ENCODE measurements at regions not wholly inside any gene's neighbourhood (a gene's known extent, or its start where the extent isn't known, plus 50 kb on each side); places are given as distances from the start of the nearest gene placed in this dataset.
"Not testable (repeated sequence)": the region's sequence is repeated elsewhere in the genome, so short reads cannot be mapped to it uniquely, and the experiment has no call there.

DNA sequence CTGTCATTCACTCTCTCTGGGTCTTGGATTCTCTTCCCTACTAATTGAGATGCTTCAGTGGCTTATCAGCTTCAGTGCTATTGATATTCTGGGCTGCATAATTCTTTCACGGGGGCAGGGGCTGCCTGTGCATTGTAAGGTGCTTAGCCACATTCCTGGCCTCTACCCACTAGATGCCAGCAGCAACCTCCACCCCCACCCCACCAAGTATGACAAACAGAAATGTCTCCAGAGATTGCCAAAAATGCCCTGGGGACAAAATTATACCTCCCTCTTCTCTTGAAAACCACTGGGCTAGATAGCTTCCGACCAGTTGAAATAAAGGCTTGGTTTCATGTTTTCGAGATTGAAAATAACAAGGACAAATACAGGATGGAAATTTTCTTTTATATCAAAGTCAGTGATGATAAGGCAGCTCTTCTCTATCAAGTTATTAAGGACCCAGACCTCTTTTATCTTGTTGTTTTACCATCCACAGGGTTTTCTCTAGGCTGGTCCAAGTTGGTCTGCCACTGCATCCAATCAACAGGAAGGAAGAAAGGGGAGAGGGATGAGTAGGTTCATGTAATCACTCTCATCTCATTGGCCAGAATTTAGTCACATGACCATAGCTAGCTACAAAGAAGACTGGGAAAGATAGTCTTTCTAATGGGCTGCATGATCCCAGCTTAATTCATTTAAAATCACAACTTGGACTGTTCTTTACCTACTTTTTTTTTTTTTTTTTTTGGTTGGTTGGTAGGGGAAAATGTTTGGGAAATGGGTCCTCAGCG, 92.1 kb upstream of the RANBP3L start:
- Histone ChIP-seq H3K4me2 (ENCODE audit: low read length) (no peak overlapping the region), H3K9me2 (replicated peaks; ENCODE audit: control insufficient read depth, low read length) (no peaks in the 10 kb centered on the region), H3K27ac (ENCODE audit: low read depth, low read length) (peak overlapping the region; percentile 75), H3K79me2 (ENCODE audit: control insufficient read depth, low read length) (no peaks in the 10 kb centered on the region), H3K9me3 (ENCODE audit: control insufficient read depth, insufficient read depth, low read length) (no peaks in the 10 kb centered on the region), H3K4me1 (ENCODE audit: control insufficient read depth, low read length) (peaks cover 77% of the 10 kb centered on the region), H4K20me1 (ENCODE audit: control insufficient read depth, insufficient read depth, low read depth, low read length) (no peaks in the 10 kb centered on the region), H3K36me3 (ENCODE audit: control insufficient read depth, low read length) (no peaks in the 10 kb centered on the region), H3K4me3 (ENCODE audit: low read length) (no peak overlapping the region), H3K27me3 (ENCODE audit: control insufficient read depth, low read length) (no peaks in the 10 kb centered on the region), H3F3A (ENCODE audit: control insufficient read depth, insufficient read depth) (peaks cover 14% of the 10 kb centered on the region)
- TF ChIP-seq, protein P1, sequence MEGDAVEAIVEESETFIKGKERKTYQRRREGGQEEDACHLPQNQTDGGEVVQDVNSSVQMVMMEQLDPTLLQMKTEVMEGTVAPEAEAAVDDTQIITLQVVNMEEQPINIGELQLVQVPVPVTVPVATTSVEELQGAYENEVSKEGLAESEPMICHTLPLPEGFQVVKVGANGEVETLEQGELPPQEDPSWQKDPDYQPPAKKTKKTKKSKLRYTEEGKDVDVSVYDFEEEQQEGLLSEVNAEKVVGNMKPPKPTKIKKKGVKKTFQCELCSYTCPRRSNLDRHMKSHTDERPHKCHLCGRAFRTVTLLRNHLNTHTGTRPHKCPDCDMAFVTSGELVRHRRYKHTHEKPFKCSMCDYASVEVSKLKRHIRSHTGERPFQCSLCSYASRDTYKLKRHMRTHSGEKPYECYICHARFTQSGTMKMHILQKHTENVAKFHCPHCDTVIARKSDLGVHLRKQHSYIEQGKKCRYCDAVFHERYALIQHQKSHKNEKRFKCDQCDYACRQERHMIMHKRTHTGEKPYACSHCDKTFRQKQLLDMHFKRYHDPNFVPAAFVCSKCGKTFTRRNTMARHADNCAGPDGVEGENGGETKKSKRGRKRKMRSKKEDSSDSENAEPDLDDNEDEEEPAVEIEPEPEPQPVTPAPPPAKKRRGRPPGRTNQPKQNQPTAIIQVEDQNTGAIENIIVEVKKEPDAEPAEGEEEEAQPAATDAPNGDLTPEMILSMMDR (IDR thresholded peaks at IDR 0.05; ENCODE audit: low read depth, low read length, poor library complexity, severe bottlenecking) = no peak
- TF ChIP-seq EZH2phosphoT487 (IDR thresholded peaks at IDR 0.05; ENCODE audit: borderline replicate concordance, low read length) = no peak

DNA sequence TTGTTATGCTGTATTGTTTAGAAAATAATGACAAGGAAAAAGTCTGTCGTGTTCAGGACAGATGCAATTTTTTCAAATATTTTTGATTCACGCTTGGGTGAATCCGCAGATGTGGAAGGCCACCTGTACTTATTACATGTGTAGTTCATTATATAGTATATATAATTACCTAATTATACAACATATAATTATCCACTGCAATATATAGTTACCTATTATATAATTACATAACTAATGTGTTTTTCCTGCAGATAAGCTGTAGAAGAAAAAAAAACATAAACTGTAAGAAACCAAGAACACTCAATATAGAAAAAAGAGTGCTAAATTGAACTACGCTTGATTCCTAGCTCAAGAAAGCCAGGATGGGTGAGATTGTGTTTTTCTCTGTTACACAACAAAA, 93.6 kb upstream of the RANBP3L start:
- Histone ChIP-seq H4K20me1 (ENCODE audit: control insufficient read depth, insufficient read depth, low read depth, low read length) (no peaks in the 10 kb centered on the region), H3K9me2 (replicated peaks; ENCODE audit: control insufficient read depth, low read length) (no peaks in the 10 kb centered on the region), H3K4me3 (ENCODE audit: low read length) (no peak overlapping the region), H3K79me2 (ENCODE audit: control insufficient read depth, low read length) (no peaks in the 10 kb centered on the region), H3K27ac (ENCODE audit: low read depth, low read length) (peak overlapping the region; percentile 75), H3K36me3 (ENCODE audit: control insufficient read depth, low read length) (no peaks in the 10 kb centered on the region), H3K27me3 (ENCODE audit: control insufficient read depth, low read length) (no peaks in the 10 kb centered on the region), H3K9me3 (ENCODE audit: control insufficient read depth, insufficient read depth, low read length) (no peaks in the 10 kb centered on the region), H3K4me2 (ENCODE audit: low read length) (peak overlapping the region; percentile 7; the same call in 1 of the 2 replicates), H3K4me1 (ENCODE audit: control insufficient read depth, low read length) (peaks cover 72% of the 10 kb centered on the region), H3F3A (ENCODE audit: control insufficient read depth, insufficient read depth) (peaks cover 14% of the 10 kb centered on the region)
- TF ChIP-seq, protein P1 (IDR thresholded peaks at IDR 0.05; ENCODE audit: low read depth, low read length, poor library complexity, severe bottlenecking) = no peak
- no peak for TF ChIP-seq EZH2phosphoT487 (IDR thresholded peaks at IDR 0.05; ENCODE audit: borderline replicate concordance, low read length)

DNA sequence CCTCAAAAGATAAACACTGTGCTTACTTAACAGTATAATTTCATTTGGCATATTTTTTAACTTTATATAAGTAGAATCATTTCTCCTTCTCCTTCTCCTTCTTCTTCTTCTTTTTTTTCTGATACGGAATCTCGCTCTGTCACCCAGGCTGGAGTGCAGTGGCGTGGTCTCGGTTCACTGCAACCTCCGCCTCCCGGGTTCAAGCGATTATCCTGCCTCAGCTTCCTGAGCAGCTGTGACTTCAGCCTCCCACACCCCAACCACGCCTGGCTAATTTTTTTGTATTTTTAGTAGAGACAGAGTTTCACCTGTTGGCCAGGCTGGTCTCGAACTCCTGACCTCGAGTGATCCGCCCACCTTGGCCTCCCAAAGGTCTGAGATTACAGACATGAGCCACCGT, 94.2 kb upstream of the RANBP3L start:
- Histone ChIP-seq H3K27ac (ENCODE audit: low read depth, low read length) (peak overlapping the region; percentile 75), H3K4me1 (ENCODE audit: control insufficient read depth, low read length) (peaks cover 67% of the 10 kb centered on the region), H3F3A (ENCODE audit: control insufficient read depth, insufficient read depth) (peaks cover 14% of the 10 kb centered on the region), H3K4me2 (ENCODE audit: low read length) (peak overlapping the region; percentile 7)
- H3K79me2 ChIP-seq (ENCODE audit: control insufficient read depth, low read length); H4K20me1 ChIP-seq (ENCODE audit: control insufficient read depth, insufficient read depth, low read depth, low read length); H3K9me3 ChIP-seq (ENCODE audit: control insufficient read depth, insufficient read depth, low read length); H3K4me3 ChIP-seq (ENCODE audit: low read length); H3K27me3 ChIP-seq (ENCODE audit: control insufficient read depth, low read length); H3K9me2 ChIP-seq (replicated peaks; ENCODE audit: control insufficient read depth, low read length); H3K36me3 ChIP-seq (ENCODE audit: control insufficient read depth, low read length): not testable (repeated sequence)

DNA sequence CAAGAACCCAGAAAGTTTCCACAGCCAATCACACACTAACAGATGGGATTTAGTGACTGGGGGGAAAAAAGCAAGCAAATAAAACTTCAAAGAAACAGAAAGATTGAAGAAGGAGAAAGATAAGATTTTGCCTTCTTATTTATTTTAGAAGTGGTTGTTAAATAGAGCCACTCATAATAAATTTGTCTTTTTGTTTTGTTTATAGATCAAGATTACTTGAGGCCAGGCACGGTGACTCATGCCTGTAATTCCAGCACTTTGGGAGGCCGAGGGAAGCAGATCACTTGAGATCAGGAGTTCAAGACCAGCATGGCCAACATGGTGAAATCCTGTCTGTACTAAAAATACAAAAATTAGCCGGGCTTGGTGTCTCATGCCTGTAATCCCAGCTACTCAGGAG, 94.9 kb upstream of the RANBP3L start:
- H3K4me1 ChIP-seq (ENCODE audit: control insufficient read depth, low read length) = peaks cover 60% of the 10 kb centered on the region
- H3K79me2 ChIP-seq (ENCODE audit: control insufficient read depth, low read length) = no peaks in the 10 kb centered on the region
- peak overlapping the region; percentile 7 for H3K4me2 ChIP-seq (ENCODE audit: low read length)
- H3K9me2 ChIP-seq (replicated peaks; ENCODE audit: control insufficient read depth, low read length) = no peaks in the 10 kb centered on the region
- no peaks in the 10 kb centered on the region for H4K20me1 ChIP-seq (ENCODE audit: control insufficient read depth, insufficient read depth, low read depth, low read length)
- TF ChIP-seq, protein P1 (IDR thresholded peaks at IDR 0.05; ENCODE audit: low read depth, low read length, poor library complexity, severe bottlenecking) = no peak
- TF ChIP-seq EZH2phosphoT487 (IDR thresholded peaks at IDR 0.05; ENCODE audit: borderline replicate concordance, low read length) = no peak
- no peak overlapping the region for H3K4me3 ChIP-seq (ENCODE audit: low read length)
- H3K27me3 ChIP-seq (ENCODE audit: control insufficient read depth, low read length) = no peaks in the 10 kb centered on the region
- H3K36me3 ChIP-seq (ENCODE audit: control insufficient read depth, low read length) = no peaks in the 10 kb centered on the region
- H3F3A ChIP-seq (ENCODE audit: control insufficient read depth, insufficient read depth) = peaks cover 14% of the 10 kb centered on the region
- H3K9me3 ChIP-seq (ENCODE audit: control insufficient read depth, insufficient read depth, low read length) = no peaks in the 10 kb centered on the region
- H3K27ac ChIP-seq (ENCODE audit: low read depth, low read length) = peak overlapping the region; percentile 75

Measured in DOHH2 (cell line).